ENCODE measurements at regions not wholly inside any gene's neighbourhood (a gene's known extent, or its start where the extent isn't known, plus 50 kb on each side); places are given as distances from the start of the nearest gene placed in this dataset.

DNA sequence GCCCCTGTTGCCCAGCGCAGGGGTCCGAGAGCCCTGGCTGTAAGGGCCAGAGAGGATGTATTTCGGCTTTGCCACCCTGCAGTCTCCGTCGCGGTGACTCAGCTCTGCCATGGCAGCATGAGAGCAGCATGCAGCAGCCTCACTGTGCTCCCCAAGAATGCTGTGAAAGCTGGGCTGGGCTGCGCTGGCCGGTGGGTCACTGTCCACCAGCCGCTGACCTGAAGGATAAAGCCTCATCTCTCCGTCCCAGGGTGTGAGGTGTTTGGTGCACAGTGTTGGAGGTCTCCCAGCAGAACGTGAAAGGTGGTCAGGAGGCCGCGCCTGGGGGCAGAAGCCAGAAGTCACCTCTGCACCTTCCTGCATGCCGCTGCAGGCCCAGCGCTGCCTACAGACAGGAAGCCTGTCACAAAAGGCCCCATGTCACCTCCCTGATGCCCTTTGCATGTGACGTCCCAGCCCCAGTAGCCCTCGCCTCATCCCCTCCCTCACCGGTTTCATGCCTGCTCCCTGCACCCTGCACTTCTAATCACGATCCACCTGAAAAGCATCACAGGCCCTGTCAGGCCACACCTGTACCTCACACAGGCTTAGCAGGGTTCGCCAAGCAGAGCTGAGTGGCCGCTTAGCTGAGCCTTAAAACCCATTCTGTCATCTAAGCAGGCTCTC lies 342.1 kb downstream of the EIPR1 start:
- Histone ChIP-seq H2AK5ac (ENCODE audit: low read depth, low read length) (no peak overlapping the region), H3K18ac (ENCODE audit: extremely low read depth, low read length) (no peak overlapping the region), H4K5ac (ENCODE audit: insufficient read length, low read depth, low read length) (no peak overlapping the region), H3K4me1 (replicated peaks in 1 of 4; ENCODE audit: control insufficient read depth in 3 of 4, insufficient read depth in 4 of 4, low read length in 3 of 4) (0 out of 7 replicates have a peak, but pooled peaks cover 0 to 2% (median 0%) of the 10 kb centered on the region in 4 experiments), H2BK20ac (ENCODE audit: low read length) (no peak overlapping the region), H3K23ac (ENCODE audit: insufficient read length) (no peak overlapping the region), H4K91ac (replicated peaks; ENCODE audit: insufficient read length, low read length) (no peak overlapping the region), H3K36me3 (ENCODE audit: control insufficient read depth in 2 of 4, insufficient read depth in 4 of 4, low read length in 3 of 4) (no peaks in the 10 kb centered on the region), H2BK120ac (replicated peaks; ENCODE audit: low read depth, low read length) (no peak overlapping the region), H3K4me3 (ENCODE audit: extremely low read depth in 1 of 4, insufficient read depth in 2 of 4, low read depth in 3 of 4, low read length in 4 of 4) (no peak overlapping the region), H3K14ac (ENCODE audit: insufficient read length) (no peak overlapping the region), H3K23me2 (ENCODE audit: low read depth, low read length) (no peaks in the 10 kb centered on the region), H3K56ac (replicated peaks; ENCODE audit: insufficient read length, low read depth, low read length) (no peak overlapping the region), H2BK12ac (ENCODE audit: low read depth, low read length) (no peak overlapping the region), H3K79me2 (ENCODE audit: control insufficient read depth in 1 of 2, insufficient read depth in 2 of 2, low read length in 2 of 2) (no peaks in the 10 kb centered on the region), H4K20me1 (replicated peaks in 1 of 2; ENCODE audit: control insufficient read depth in 1 of 2, insufficient read depth in 2 of 2, low read length in 2 of 2) (no peaks in the 10 kb centered on the region), H2AFZ (ENCODE audit: low read length) (peak overlapping the region; percentile 32; the same call in 1 of the 2 replicates), H3K4me2 (ENCODE audit: insufficient read depth in 1 of 2, low read depth in 2 of 2, low read length in 2 of 2) (no peak overlapping the region), H3K79me1 (ENCODE audit: low read depth, low read length) (no peaks in the 10 kb centered on the region), H3K9me3 (ENCODE audit: insufficient read depth in 2 of 2, low read depth in 1 of 2, low read length in 1 of 2) (peaks cover 3 to 4% of the 10 kb centered on the region in 2 experiments; a peak in 2 of 4 replicates), H3K4ac (replicated peaks; ENCODE audit: insufficient read length, low read depth, low read length) (no peak overlapping the region), H4K8ac (ENCODE audit: extremely low read depth, insufficient read depth, low read length) (no peak overlapping the region; the same call in 1 of the 2 replicates), H3K27me3 (replicated peaks in 1 of 4; ENCODE audit: control insufficient read depth in 3 of 4, extremely low read depth in 1 of 4, insufficient read depth in 3 of 4, low read length in 3 of 4) (no peaks in the 10 kb centered on the region), H3K27ac (ENCODE audit: low read depth, low read length) (no peak overlapping the region), H2BK15ac (ENCODE audit: low read length) (no peak overlapping the region), H3K9ac (replicated peaks in 1 of 4; ENCODE audit: extremely low read depth in 1 of 4, low read depth in 3 of 4, low read length in 3 of 4) (no peak overlapping the region), H2BK5ac (ENCODE audit: low read depth, low read length) (no peak overlapping the region)
- DNase-seq (ENCODE audit: low read depth in 1 of 2, low spot score in 2 of 2) (no peak), FAIRE-seq (no peak)
- ChIA-PET CTCF (ENCODE audit: partially characterized antibody) (interaction anchor here (1.7 kb wide), 1 partner anchor 67 kb away, joined by 4 read pairs; no protein-coding TSS in a partner anchor), POLR2A (ENCODE audit: partially characterized antibody) (no interaction called here)
- 88% methylated on average over 21 of the region's 21 CpGs; no CpG with 5 or more reads in 1 of the 2 experiments for WGBS, 2 experiments (ENCODE audit: extremely low coverage in 1 of 2, insufficient coverage in 1 of 2, insufficient read length in 1 of 2, insufficient replicate concordance in 2 of 2, low coverage in 1 of 2, low lambda C conversion rate in 2 of 2, missing lambda C conversion rate in 1 of 2)
- TF ChIP-seq RAD21 (IDR thresholded peaks at IDR 0.05 in 1 of 2, conservative IDR thresholded peaks at IDR 0.05 in 1 of 2; ENCODE audit: low read depth in 2 of 2, low read length in 2 of 2) (no peak), NRF1 (IDR thresholded peaks at IDR 0.05; ENCODE audit: low read depth, low read length) (no peak), ATF3 (IDR thresholded peaks at IDR 0.05; ENCODE audit: insufficient read depth, low read depth, low read length) (no peak), EZH2 (IDR thresholded peaks at IDR 0.05; ENCODE audit: low read depth, low read length, severe bottlenecking) (no peak), KDM1A (IDR thresholded peaks at IDR 0.05; ENCODE audit: borderline replicate concordance, low read length) (no peak), RBBP5 (IDR thresholded peaks at IDR 0.05; ENCODE audit: borderline replicate concordance, low read depth, low read length) (no peak), ASH2L (IDR thresholded peaks at IDR 0.05; ENCODE audit: low read length) (no peak), MAX (IDR thresholded peaks at IDR 0.05) (no peak)

Data from H1 (cell line).